ENCODE measurements at regions not wholly inside any gene's neighbourhood (a gene's known extent, or its start where the extent isn't known, plus 50 kb on each side); places are given as distances from the start of the nearest gene placed in this dataset.

- FAIRE-seq (no peak), DNase-seq (ENCODE audit: low read depth, low spot score) (no peak)
- no TSS peak for BruUV-seq (replicated peaks)
- H3K4me2 ChIP-seq (ENCODE audit: insufficient read depth, low read length), result no peak overlapping the region
- intact Hi-C loops (cut with micrococcal nuclease) (no loop called here), dilution Hi-C loops (cut with MboI; ENCODE audit: extremely low pct_ligation_motif_present, low sequenced_read_pairs) (no loop called here)
- H3K9me3 ChIP-seq (replicated peaks; ENCODE audit: control insufficient read depth, insufficient read depth, low read length), result no peaks in the 10 kb centered on the region
- H3K79me2 ChIP-seq (ENCODE audit: control insufficient read depth, insufficient read depth, low read length), result no peaks in the 10 kb centered on the region
- no peaks in the 10 kb centered on the region for H3K4me1 ChIP-seq (ENCODE audit: control insufficient read depth, extremely low read depth, insufficient read depth, low read length)
- no peak overlapping the region for H3K4me3 ChIP-seq (replicated peaks in 1 of 3; ENCODE audit: insufficient read depth in 1 of 3, low read depth in 1 of 3, low read length in 3 of 3)
- no peak overlapping the region for H3K9ac ChIP-seq (replicated peaks; ENCODE audit: extremely low read depth, insufficient read depth, low read length)
- no peaks in the 10 kb centered on the region for H4K20me1 ChIP-seq (replicated peaks; ENCODE audit: control insufficient read depth, extremely low read depth, insufficient read depth, low read length)
- TF ChIP-seq EZH2 (IDR thresholded peaks at IDR 0.05; ENCODE audit: borderline replicate concordance, low read depth, low read length, severe bottlenecking), result no peak
- TF ChIP-seq JUN (IDR thresholded peaks at IDR 0.05; ENCODE audit: borderline replicate concordance, insufficient read depth, insufficient read length, low read depth), result no peak
- TF ChIP-seq POLR2A (IDR thresholded peaks at IDR 0.05; ENCODE audit: low read depth, low read length), result no peak
- TF ChIP-seq FOS (IDR thresholded peaks at IDR 0.05; ENCODE audit: borderline replicate concordance, insufficient read depth, low read length), result no peak
- no peak for TF ChIP-seq GATA2 (IDR thresholded peaks at IDR 0.05; ENCODE audit: insufficient read depth, insufficient read length, low read depth, low read length)
- TF ChIP-seq MYC (IDR thresholded peaks at IDR 0.05; ENCODE audit: low read depth, low read length), result no peak
- TF ChIP-seq POLR2AphosphoS5 (IDR thresholded peaks at IDR 0.05; ENCODE audit: insufficient read depth, low read depth, low read length), result no peak
- TF ChIP-seq CTCF (IDR thresholded peaks at IDR 0.05; ENCODE audit: extremely low read depth in 1 of 2, insufficient read depth in 1 of 2, low read depth in 1 of 2, low read length in 2 of 2), result no peak
- TF ChIP-seq MAX (IDR thresholded peaks at IDR 0.05; ENCODE audit: insufficient read depth, insufficient read length), result no peak
- ChIA-PET POLR2A (no interaction called here), CTCF (no interaction called here)
- H3K9me1 ChIP-seq (replicated peaks; ENCODE audit: control insufficient read depth, extremely low read depth, insufficient read depth, low read length), result no peaks in the 10 kb centered on the region
- H3K36me3 ChIP-seq (ENCODE audit: control insufficient read depth in 2 of 2, extremely low read depth in 1 of 2, insufficient read depth in 2 of 2, low read length in 2 of 2), result no peaks in the 10 kb centered on the region
- no peaks in the 10 kb centered on the region for H3K27me3 ChIP-seq (ENCODE audit: control insufficient read depth in 2 of 2, insufficient read depth in 2 of 2, low read length in 2 of 2)
- H3K27ac ChIP-seq (ENCODE audit: insufficient read depth, low read depth, low read length), result no peak overlapping the region
- no peak overlapping the region for H2AFZ ChIP-seq (ENCODE audit: low read depth, low read length)
These were observed 1610.1 kb upstream of the PCDH20 start for GRCh38 chr13:63025741-63026140.

Measured in endothelial cell of umbilical vein (primary cell).